GM19468 (cell line): ENCODE measurements at regions not wholly inside any gene's neighbourhood (a gene's known extent, or its start where the extent isn't known, plus 50 kb on each side); places are given as distances from the start of the nearest gene placed in this dataset.

Experiments
- ATAC-seq: cut with Tn5 transposase; IDR thresholded peaks from one replicate; pipeline ENCODE4 v1.9.1; 2021; ENCODE audit warnings: mild to moderate bottlenecking, moderate library complexity, moderate number of reproducible peaks; ENCODE audit not compliant: unreplicated experiment; ENCODE audit errors: extremely low read depth

GRCh38 chr6:93989630-93990029, 570.3 kb upstream of the EPHA7 start:
- ATAC-seq: no peak

DNA sequence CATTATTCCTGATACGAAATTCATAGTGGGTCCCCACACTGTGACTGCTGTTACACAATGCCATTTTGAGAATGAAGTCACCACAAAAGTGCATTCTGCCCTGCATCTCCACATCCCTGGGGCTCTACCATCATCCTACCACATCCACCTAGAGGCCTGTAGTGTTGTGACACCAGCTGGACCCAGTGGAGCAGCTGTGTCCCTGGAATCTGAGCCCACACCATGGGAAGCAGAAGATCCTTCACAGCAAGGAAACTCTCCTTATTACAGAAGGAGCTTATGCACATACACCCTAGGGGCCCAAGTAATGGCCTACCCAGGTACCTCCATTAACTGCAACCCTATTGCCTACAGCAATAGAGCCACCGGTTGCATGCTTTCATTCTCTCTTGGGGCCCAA, 566.6 kb upstream of the EPHA7 start:
- no peak for ATAC-seq

- no peak for ATAC-seq
Measured at GRCh38 chr6:93975159-93975558, 555.8 kb upstream of the EPHA7 start.

- no peak for ATAC-seq
Measured at GRCh38 chr6:93974332-93974731, 555.0 kb upstream of the EPHA7 start.

DNA sequence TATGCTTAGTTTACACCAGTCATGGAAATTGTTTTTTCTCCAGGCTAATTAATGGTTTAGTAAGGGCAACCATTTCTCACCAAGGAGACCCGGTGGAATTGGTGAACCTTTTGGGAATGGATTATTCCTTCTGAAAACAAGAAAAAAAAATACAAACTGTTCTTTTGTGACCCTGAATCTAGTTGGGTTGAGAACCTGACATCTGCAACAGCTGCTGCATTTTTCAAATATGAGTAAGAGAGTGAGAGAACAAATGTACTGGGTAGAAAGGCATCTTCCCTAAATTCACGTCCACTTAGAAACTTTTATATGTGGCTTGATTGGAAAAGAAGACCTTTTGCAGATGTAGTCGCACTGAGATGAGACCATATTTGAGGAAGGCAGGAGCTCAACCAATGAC, 553.4 kb upstream of the EPHA7 start:
- no peak for ATAC-seq

DNA sequence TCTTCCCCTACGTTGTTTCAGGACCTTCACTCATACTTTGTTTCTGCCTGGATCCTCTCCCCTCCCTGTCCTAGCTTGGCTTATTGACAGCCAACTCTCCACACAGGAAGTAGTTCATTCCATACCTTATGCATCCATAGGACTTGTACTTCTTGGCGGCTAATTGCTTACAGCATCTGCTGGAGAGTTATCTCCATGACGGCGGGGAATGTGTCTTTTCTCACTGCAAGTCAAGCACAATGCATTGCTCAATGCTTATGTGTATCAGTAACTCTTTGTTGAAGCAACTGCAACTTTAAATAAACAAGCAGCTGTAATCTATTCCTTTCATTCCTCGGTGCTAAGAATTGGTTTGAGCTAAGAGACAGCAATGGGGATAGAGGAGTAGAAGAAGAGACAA, 551.3 kb upstream of the EPHA7 start:
- no peak for ATAC-seq

GRCh38 chr6:93968126-93968525, 548.8 kb upstream of the EPHA7 start:
- ATAC-seq: no peak

- no peak for ATAC-seq
Measured at GRCh38 chr6:93964926-93965325, 545.6 kb upstream of the EPHA7 start.

DNA sequence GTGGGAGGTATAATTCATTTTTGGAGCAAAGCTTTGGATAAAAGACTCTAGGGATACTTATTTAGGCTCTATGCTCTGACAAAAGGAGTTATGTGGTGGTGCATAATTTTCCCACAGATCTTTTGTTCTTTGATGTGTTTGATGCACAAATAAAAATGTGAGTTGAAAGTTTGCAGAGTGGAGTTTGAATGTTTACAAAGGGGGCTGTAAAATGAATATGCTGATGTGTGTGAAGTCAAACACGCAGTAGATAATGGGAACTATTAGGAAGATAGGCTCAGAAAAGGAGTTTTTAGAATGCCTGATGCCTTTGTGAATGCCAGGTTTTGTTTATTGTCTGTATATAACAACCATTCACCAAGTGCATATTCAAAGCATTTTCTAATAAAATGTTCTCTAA, 545.0 kb upstream of the EPHA7 start:
- ATAC-seq: no peak

DNA sequence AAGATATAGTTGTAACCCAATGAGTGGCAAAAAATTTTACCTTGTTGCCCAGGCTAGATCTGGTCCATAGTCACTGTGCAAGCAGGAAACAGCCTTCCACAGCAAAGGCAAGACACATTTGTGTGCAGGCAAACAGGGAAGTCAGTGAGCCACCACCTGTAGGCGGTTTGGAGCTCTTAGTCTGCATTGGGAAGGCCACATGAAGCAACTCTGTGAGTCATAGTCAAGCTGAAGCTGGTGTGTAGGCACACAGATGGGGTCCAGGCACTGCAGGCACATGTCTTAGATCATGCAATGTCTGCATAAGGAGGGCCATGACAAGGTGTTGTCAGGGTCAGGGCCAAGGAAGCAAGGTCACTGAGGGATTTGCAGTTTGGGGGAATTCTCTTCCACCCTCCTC, 543.2 kb upstream of the EPHA7 start:
- ATAC-seq: no peak

DNA sequence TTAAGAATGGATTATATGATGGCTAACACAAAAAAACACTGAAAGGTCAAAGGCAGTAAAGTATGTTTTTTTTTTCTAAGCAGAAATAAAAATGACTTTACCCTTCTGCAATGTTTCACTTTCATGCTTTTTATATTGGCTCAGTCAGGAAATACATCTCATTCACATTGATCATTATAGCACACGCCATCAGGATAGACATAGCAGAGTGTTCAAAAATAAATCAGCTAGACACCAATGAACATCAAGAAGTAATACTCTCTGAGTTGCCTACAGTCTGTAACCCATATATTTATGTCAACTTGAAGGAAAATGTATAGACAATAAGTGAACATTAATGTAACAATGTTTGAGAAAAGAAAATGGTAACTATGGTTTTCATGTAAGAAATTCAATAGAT, 535.2 kb upstream of the EPHA7 start:
- ATAC-seq: no peak

DNA sequence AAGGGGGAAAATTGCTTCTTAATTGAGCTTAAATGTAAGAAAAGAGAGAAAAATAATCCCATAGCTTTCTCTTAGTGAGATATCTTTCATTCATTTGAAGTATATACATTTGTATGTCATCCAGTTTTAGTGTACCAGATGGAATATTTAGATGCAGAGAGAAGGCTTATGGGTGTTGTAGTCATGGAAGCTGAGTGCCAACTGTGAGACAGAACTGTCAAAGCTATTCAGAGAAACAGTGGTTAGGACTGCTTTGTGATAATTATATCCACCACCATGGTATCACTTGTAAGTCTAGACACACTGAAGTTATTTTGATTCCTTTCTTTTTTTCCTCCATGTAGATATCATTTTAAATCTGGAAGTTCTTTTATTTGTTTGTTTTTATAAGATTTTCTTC, 524.3 kb upstream of the EPHA7 start:
- no peak for ATAC-seq

DNA sequence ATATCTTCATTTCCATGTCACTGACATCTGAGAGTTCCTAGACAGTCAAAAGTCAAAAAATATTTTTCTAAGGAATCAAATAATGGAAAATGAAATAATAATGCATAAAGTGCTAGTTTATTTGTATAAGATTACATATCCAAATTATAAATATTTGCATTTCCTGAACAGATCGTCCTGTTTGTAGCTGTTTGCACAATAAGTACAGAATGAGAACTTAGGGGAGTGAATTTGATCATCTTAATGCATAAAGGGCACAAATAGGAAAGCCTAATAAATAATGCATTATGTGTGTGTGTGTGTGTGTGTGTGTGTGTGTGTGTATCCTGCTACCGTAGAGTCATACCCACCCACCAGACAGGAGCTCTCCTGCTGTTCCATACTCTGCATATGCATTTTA, 521.0 kb upstream of the EPHA7 start:
- ATAC-seq: no peak

- ATAC-seq: no peak
Measured at GRCh38 chr6:93932175-93932574, 512.8 kb upstream of the EPHA7 start.

GRCh38 chr6:93927731-93928130, 508.4 kb upstream of the EPHA7 start:
- ATAC-seq: no peak

DNA sequence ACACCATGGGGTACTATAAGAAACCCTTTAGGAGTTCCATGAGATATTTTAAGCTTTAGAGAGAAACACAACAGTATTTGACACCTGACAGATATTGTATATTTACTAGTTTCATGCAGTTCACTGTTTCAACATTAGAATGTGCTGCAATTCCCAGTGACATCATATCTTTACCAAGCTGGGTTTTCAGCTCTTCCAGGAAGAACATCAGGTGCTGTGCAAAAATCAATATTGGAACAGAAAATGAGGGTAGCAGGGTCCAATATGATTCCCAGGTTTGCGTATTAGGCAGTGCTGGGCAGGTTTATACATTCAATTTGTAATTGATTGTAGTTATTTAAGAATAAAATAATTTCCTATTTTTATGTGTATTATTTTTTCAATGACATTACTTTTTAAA, 500.0 kb upstream of the EPHA7 start:
- no peak for ATAC-seq

GRCh38 chr6:93918258-93918657, 498.9 kb upstream of the EPHA7 start:
- ATAC-seq: no peak

DNA sequence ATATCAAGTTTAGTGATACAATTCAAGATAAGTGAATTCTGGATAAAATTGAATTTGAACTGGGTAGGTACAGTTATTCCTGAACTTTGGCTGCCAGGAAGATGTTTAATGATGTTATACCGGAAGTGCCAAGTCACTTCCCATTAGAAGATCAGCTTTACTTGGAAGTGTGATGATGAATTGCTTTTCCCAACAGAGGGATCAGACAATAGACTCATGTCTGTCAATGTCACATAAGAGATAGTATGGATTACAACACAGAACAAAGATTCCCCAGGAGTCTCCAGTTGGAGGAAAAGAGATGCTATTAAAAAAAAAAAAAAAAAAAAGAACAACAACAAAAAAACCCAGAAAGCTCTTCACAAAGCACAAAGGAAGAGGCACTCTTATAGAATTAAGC, 497.9 kb upstream of the EPHA7 start:
- no peak for ATAC-seq

DNA sequence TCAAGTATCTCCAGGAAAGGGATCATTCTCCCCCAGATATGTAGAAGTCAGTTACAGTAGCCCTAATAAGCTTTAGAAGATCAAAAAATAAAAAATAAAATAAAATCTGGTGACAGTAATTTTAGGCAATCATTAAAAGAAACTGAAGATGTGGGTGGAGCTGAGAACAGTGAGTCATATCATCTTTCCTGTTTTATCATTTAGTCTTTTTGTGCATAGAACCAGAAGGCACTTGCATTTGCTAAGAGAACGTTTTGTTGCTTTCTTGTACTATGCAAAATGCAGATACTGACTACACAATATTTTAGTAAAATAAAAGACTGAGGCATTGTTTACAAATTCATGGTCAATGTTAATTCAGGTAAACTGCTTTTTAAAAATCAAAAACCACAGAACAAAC, 497.4 kb upstream of the EPHA7 start:
- no peak for ATAC-seq

- ATAC-seq: no peak
Measured at GRCh38 chr6:93915961-93916360, 496.6 kb upstream of the EPHA7 start.

GRCh38 chr6:93902517-93902916, 483.2 kb upstream of the EPHA7 start:
- no peak for ATAC-seq

- no peak for ATAC-seq
Measured at GRCh38 chr6:93900142-93900541, 480.8 kb upstream of the EPHA7 start.

DNA sequence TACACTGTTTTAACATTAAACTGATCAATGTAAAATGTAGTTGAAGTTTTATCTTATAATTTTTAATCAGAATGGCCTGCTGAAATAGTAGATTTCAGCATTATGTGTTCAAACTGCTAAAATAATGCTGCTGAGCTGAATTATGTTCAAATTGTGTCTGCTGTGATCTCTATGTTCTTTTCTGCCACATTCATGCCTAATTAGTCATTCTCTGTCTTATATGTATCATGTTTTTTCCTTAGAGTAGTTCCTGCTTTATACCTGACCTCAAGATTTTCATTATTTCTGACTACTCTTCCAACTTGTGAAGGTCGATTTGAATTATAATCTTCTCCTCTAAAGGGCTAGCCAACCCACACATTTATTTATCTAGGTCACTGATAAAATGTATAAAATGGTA, 476.7 kb upstream of the EPHA7 start:
- no peak for ATAC-seq
